ENCODE measurements at regions not wholly inside any gene's neighbourhood (a gene's known extent, or its start where the extent isn't known, plus 50 kb on each side); places are given as distances from the start of the nearest gene placed in this dataset.

- TF ChIP-seq CTCF (IDR thresholded peaks at IDR 0.05; ENCODE audit: insufficient read depth, low read depth, low read length): no peak
- no peak overlapping the region for H3K4me3 ChIP-seq (ENCODE audit: low read depth, low read length)
- no peak for DNase-seq (ENCODE audit: low read depth)
Measured at GRCh38 chr2:147181351-147182029, 663.3 kb upstream of the ACVR2A start.

- DNase-seq (ENCODE audit: low read depth): peak; percentile 42
- H3K4me3 ChIP-seq (ENCODE audit: low read depth, low read length): no peak overlapping the region
- TF ChIP-seq CTCF (IDR thresholded peaks at IDR 0.05; ENCODE audit: insufficient read depth, low read depth, low read length): no peak
Measured at GRCh38 chr2:147177071-147177857, 667.6 kb upstream of the ACVR2A start.

- no peak overlapping the region for H3K4me3 ChIP-seq (ENCODE audit: low read depth, low read length)
- TF ChIP-seq CTCF (IDR thresholded peaks at IDR 0.05; ENCODE audit: insufficient read depth, low read depth, low read length): no peak
- DNase-seq (ENCODE audit: low read depth): no peak
Measured at GRCh38 chr2:147174824-147175254, 670.0 kb upstream of the ACVR2A start.

- no peak for TF ChIP-seq CTCF (IDR thresholded peaks at IDR 0.05; ENCODE audit: insufficient read depth, low read depth, low read length)
- no peak for DNase-seq (ENCODE audit: low read depth)
Measured at GRCh38 chr2:147173798-147174197, 671.0 kb upstream of the ACVR2A start.

GRCh38 chr2:147173189-147173581, 671.6 kb upstream of the ACVR2A start:
- DNase-seq (ENCODE audit: low read depth): peak; percentile 21
- TF ChIP-seq CTCF (IDR thresholded peaks at IDR 0.05; ENCODE audit: insufficient read depth, low read depth, low read length): no peak
- H3K4me3 ChIP-seq (ENCODE audit: low read depth, low read length): no peak overlapping the region

More at GRCh38 chr2:147173798-147174197, 671.0 kb upstream of the ACVR2A start:
- no peak overlapping the region for H3K4me3 ChIP-seq (ENCODE audit: low read depth, low read length)

- peak; percentile 8 for DNase-seq (ENCODE audit: low read depth)
Measured at GRCh38 chr2:147172493-147173188, 672.2 kb upstream of the ACVR2A start.

More at GRCh38 chr2:147172493-147173188, 672.2 kb upstream of the ACVR2A start:
- no peak overlapping the region for H3K4me3 ChIP-seq (ENCODE audit: low read depth, low read length)
- TF ChIP-seq CTCF (IDR thresholded peaks at IDR 0.05; ENCODE audit: insufficient read depth, low read depth, low read length): no peak
